ENCODE measurements at regions not wholly inside any gene's neighbourhood (a gene's known extent, or its start where the extent isn't known, plus 50 kb on each side); places are given as distances from the start of the nearest gene placed in this dataset.
"Not testable (repeated sequence)": the region's sequence is repeated elsewhere in the genome, so short reads cannot be mapped to it uniquely, and the experiment has no call there.

DNA sequence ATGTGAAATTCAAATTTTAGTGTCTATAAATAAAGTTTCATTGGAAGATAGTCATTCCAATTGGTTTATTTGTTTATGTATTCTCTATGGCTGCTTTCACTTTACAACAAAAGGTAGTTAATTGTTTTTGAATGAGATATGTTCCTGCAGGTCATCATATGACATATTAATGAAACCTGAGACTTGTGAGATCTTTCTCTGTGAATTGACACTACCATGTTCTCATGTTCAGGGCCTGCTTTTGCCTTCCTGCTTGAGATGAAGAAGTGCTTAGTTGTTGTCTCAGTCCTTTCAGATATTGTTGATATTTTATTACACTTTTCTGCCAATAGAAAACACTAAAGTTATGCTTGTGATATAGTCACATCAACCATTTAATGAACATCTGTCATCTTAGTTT lies 132.5 kb downstream of the UTRN start:
- Histone ChIP-seq H3K27me3 (ENCODE audit: control insufficient read depth in 2 of 2, insufficient read depth in 2 of 2, low read length in 2 of 2) (no peaks in the 10 kb centered on the region), H3K9ac (ENCODE audit: low read depth in 1 of 2, low read length in 2 of 2) (no peak overlapping the region), H3K36me3 (ENCODE audit: control insufficient read depth in 2 of 2, insufficient read depth in 2 of 2, low read length in 2 of 2) (no peaks in the 10 kb centered on the region), H3K27ac (ENCODE audit: low read depth in 2 of 2, low read length in 2 of 2) (no peak overlapping the region), H3K9me3 (ENCODE audit: control insufficient read depth in 2 of 2, low read length in 2 of 2) (no peaks in the 10 kb centered on the region), H3K4me1 (ENCODE audit: control insufficient read depth in 2 of 2, insufficient read depth in 2 of 2, low read length in 2 of 2) (peaks cover 0 to 5% of the 10 kb centered on the region in 2 donors), H3K4me3 (ENCODE audit: low read length in 2 of 2) (no peak overlapping the region)

GRCh38 chr6:144418959-144419545 lies 133.9 kb downstream of the UTRN start:
- Histone ChIP-seq H3K9me3 (ENCODE audit: control insufficient read depth in 2 of 2, low read length in 2 of 2) (no peaks in the 10 kb centered on the region), H3K4me3 (ENCODE audit: low read length in 2 of 2) (no peak overlapping the region), H3K36me3 (ENCODE audit: control insufficient read depth in 2 of 2, insufficient read depth in 2 of 2, low read length in 2 of 2) (peaks cover 2 to 7% of the 10 kb centered on the region in 2 donors), H3K9ac (ENCODE audit: low read depth in 1 of 2, low read length in 2 of 2) (no peak overlapping the region), H3K27ac (ENCODE audit: low read depth in 2 of 2, low read length in 2 of 2) (no peak overlapping the region), H3K27me3 (ENCODE audit: control insufficient read depth in 2 of 2, insufficient read depth in 2 of 2, low read length in 2 of 2) (no peaks in the 10 kb centered on the region), H3K4me1 (ENCODE audit: control insufficient read depth in 2 of 2, insufficient read depth in 2 of 2, low read length in 2 of 2) (peaks cover 2 to 8% of the 10 kb centered on the region in 2 donors)

GRCh38 chr6:144423167-144423566 lies 138.0 kb downstream of the UTRN start:
- H3K9ac ChIP-seq (ENCODE audit: low read depth in 1 of 2, low read length in 2 of 2), result no peak overlapping the region
- H3K4me1 ChIP-seq (ENCODE audit: control insufficient read depth in 2 of 2, insufficient read depth in 2 of 2, low read length in 2 of 2), result peaks cover 2 to 6% of the 10 kb centered on the region in 2 donors
- H3K4me3 ChIP-seq (ENCODE audit: low read length in 2 of 2), result no peak overlapping the region
- peaks cover 15 to 23% of the 10 kb centered on the region in 2 donors for H3K36me3 ChIP-seq (ENCODE audit: control insufficient read depth in 2 of 2, insufficient read depth in 2 of 2, low read length in 2 of 2)
- H3K27me3 ChIP-seq (ENCODE audit: control insufficient read depth in 2 of 2, insufficient read depth in 2 of 2, low read length in 2 of 2), result no peaks in the 10 kb centered on the region
- H3K27ac ChIP-seq (ENCODE audit: low read depth in 2 of 2, low read length in 2 of 2), result no peak overlapping the region
- H3K9me3 ChIP-seq (ENCODE audit: control insufficient read depth in 2 of 2, low read length in 2 of 2), result no peaks in the 10 kb centered on the region

DNA sequence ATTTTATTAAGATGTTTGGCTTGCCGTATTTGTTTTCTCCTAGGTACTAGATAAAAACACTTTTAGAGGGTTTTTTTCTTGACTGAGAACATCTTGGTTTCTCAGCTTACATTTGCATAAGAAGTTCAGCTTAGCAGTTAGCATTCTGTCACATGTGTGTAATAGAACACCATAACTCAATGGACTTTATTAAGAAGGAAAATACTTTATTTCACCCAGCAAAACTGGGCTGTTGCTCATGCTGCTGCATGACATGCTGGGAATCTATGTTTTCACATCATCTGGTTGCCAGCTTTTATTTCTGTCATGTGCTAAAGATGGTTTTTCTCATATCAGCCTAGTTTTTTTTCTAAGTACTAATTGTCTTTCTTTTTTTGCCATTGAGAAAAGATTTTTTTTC lies 144.6 kb downstream of the UTRN start:
- Histone ChIP-seq H3K9me3 (ENCODE audit: control insufficient read depth in 2 of 2, low read length in 2 of 2) (no peaks in the 10 kb centered on the region), H3K4me1 (ENCODE audit: control insufficient read depth in 2 of 2, insufficient read depth in 2 of 2, low read length in 2 of 2) (no peaks in the 10 kb centered on the region), H3K9ac (ENCODE audit: low read depth in 1 of 2, low read length in 2 of 2) (no peak overlapping the region), H3K27me3 (ENCODE audit: control insufficient read depth in 2 of 2, insufficient read depth in 2 of 2, low read length in 2 of 2) (no peaks in the 10 kb centered on the region), H3K36me3 (ENCODE audit: control insufficient read depth in 2 of 2, insufficient read depth in 2 of 2, low read length in 2 of 2) (peaks cover 19 to 27% of the 10 kb centered on the region in 2 donors), H3K27ac (ENCODE audit: low read depth in 2 of 2, low read length in 2 of 2) (no peak overlapping the region), H3K4me3 (ENCODE audit: low read length in 2 of 2) (no peak overlapping the region)

DNA sequence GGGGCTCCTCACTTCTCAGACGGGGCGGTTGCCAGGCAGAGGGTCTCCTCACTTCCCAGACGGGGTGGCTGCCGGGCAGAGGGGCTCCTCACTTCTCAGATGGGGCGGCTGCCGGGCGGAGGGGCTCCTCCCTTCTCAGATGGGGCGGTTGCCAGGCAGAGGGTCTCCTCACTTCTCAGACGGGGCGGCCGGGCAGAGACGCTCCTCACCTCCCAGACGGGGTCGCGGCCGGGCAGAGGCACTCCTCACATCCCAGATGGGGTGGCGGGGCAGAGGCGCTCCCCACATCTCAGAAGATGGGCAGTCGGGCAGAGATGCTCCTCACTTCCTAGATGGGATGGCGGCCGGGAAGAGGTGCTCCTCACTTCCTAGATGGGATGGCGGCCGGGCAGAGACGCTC lies 148.3 kb downstream of the UTRN start:
- H3K4me3 ChIP-seq (ENCODE audit: low read length in 2 of 2); H3K27me3 ChIP-seq (ENCODE audit: control insufficient read depth in 2 of 2, insufficient read depth in 2 of 2, low read length in 2 of 2); H3K4me1 ChIP-seq (ENCODE audit: control insufficient read depth in 2 of 2, insufficient read depth in 2 of 2, low read length in 2 of 2); H3K9ac ChIP-seq (ENCODE audit: low read depth in 1 of 2, low read length in 2 of 2); H3K27ac ChIP-seq (ENCODE audit: low read depth in 2 of 2, low read length in 2 of 2); H3K9me3 ChIP-seq (ENCODE audit: control insufficient read depth in 2 of 2, low read length in 2 of 2): not testable (repeated sequence)
- peaks cover 24 to 28% of the 10 kb centered on the region in 2 donors for H3K36me3 ChIP-seq (ENCODE audit: control insufficient read depth in 2 of 2, insufficient read depth in 2 of 2, low read length in 2 of 2)

DNA sequence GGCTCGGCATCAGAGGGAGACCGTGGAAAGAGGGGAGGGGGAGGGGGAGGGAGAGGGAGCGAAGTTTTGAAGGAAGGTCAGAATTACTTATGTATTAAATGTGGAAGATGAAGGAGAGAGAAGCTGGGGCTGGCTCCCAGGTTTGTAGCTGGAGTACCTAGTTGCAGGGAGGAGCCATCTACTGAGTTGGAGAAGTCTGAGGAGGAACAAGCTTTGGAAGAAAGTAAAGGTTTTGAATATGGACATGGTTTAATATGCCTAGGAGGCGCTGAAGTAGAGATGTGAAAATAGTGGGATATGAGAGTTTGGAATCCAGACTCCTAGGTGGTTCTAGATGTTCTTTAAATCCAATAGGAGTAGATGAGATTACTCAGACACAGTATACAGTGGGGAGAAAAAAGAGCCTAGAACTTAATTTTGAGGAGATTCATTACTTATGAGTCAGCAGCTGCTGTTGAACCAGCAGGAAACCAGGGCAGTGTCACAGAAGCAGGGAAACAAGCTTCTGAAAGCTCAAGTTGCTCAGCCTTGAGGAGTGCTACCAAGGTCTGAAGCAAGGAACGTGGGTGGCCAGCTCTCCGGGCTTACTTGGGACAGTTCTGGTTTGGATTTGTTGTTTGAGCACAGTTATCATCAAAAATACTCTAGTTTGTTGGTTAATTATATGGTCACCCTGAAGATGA lies 149.3 kb downstream of the UTRN start:
- H3K9me3 ChIP-seq (ENCODE audit: control insufficient read depth in 2 of 2, low read length in 2 of 2), result no peaks in the 10 kb centered on the region
- H3K27me3 ChIP-seq (ENCODE audit: control insufficient read depth in 2 of 2, insufficient read depth in 2 of 2, low read length in 2 of 2), result no peaks in the 10 kb centered on the region
- no peak overlapping the region for H3K9ac ChIP-seq (ENCODE audit: low read depth in 1 of 2, low read length in 2 of 2)
- H3K4me3 ChIP-seq (ENCODE audit: low read length in 2 of 2), result no peak overlapping the region
- H3K4me1 ChIP-seq (ENCODE audit: control insufficient read depth in 2 of 2, insufficient read depth in 2 of 2, low read length in 2 of 2), result no peaks in the 10 kb centered on the region
- peaks cover 33 to 35% of the 10 kb centered on the region in 2 donors for H3K36me3 ChIP-seq (ENCODE audit: control insufficient read depth in 2 of 2, insufficient read depth in 2 of 2, low read length in 2 of 2)
- H3K27ac ChIP-seq (ENCODE audit: low read depth in 2 of 2, low read length in 2 of 2), result no peak overlapping the region

GRCh38 chr6:144435602-144436426 lies 150.7 kb downstream of the UTRN start:
- H3K36me3 ChIP-seq (ENCODE audit: control insufficient read depth in 2 of 2, insufficient read depth in 2 of 2, low read length in 2 of 2), result peaks cover 39 to 42% of the 10 kb centered on the region in 2 donors
- no peak overlapping the region for H3K4me3 ChIP-seq (ENCODE audit: low read length in 2 of 2)
- no peaks in the 10 kb centered on the region for H3K27me3 ChIP-seq (ENCODE audit: control insufficient read depth in 2 of 2, insufficient read depth in 2 of 2, low read length in 2 of 2)
- no peak overlapping the region for H3K9ac ChIP-seq (ENCODE audit: low read depth in 1 of 2, low read length in 2 of 2)
- no peaks in the 10 kb centered on the region for H3K4me1 ChIP-seq (ENCODE audit: control insufficient read depth in 2 of 2, insufficient read depth in 2 of 2, low read length in 2 of 2)
- no peaks in the 10 kb centered on the region for H3K9me3 ChIP-seq (ENCODE audit: control insufficient read depth in 2 of 2, low read length in 2 of 2)
- H3K27ac ChIP-seq (ENCODE audit: low read depth in 2 of 2, low read length in 2 of 2), result no peak overlapping the region

- Histone ChIP-seq H3K27me3 (ENCODE audit: control insufficient read depth in 2 of 2, insufficient read depth in 2 of 2, low read length in 2 of 2) (no peaks in the 10 kb centered on the region), H3K27ac (ENCODE audit: low read depth in 2 of 2, low read length in 2 of 2) (no peak overlapping the region), H3K36me3 (ENCODE audit: control insufficient read depth in 2 of 2, insufficient read depth in 2 of 2, low read length in 2 of 2) (peaks cover 45% of the 10 kb centered on the region in 2 donors)
Measured at GRCh38 chr6:144437105-144437504, 152.0 kb downstream of the UTRN start.

DNA sequence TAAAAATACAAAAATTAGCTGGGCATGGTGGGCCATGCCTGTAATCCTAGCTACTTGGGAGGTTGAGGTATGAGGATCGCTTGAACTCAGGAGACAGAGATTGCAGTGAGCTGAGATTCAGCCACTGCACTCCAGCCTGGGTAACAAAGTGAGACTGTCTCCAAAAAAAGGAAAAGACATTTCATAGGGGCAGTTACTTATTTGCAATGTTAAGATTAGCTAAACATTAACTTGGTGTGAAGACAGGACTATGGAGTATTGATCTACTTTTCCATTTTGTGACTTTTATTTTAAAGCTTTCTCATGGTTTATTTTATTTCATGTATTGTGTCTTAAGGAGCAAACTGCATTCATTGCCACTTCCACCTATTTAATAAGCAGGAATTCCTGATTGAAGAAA lies 153.0 kb downstream of the UTRN start:
- H3K27me3 ChIP-seq (ENCODE audit: control insufficient read depth in 2 of 2, insufficient read depth in 2 of 2, low read length in 2 of 2), result no peaks in the 10 kb centered on the region

More at GRCh38 chr6:144437105-144437504, 152.0 kb downstream of the UTRN start:
- Histone ChIP-seq H3K4me1 (ENCODE audit: control insufficient read depth in 2 of 2, insufficient read depth in 2 of 2, low read length in 2 of 2) (no peaks in the 10 kb centered on the region), H3K9ac (ENCODE audit: low read depth in 1 of 2, low read length in 2 of 2) (no peak overlapping the region), H3K4me3 (ENCODE audit: low read length in 2 of 2) (no peak overlapping the region), H3K9me3 (ENCODE audit: control insufficient read depth in 2 of 2, low read length in 2 of 2) (no peaks in the 10 kb centered on the region)

GRCh38 chr6:144439016-144439415 lies 153.9 kb downstream of the UTRN start:
- H3K9me3 ChIP-seq (ENCODE audit: control insufficient read depth in 2 of 2, low read length in 2 of 2), result no peaks in the 10 kb centered on the region
- H3K36me3 ChIP-seq (ENCODE audit: control insufficient read depth in 2 of 2, insufficient read depth in 2 of 2, low read length in 2 of 2), result peaks cover 44 to 46% of the 10 kb centered on the region in 2 donors
- no peaks in the 10 kb centered on the region for H3K4me1 ChIP-seq (ENCODE audit: control insufficient read depth in 2 of 2, insufficient read depth in 2 of 2, low read length in 2 of 2)
- H3K9ac ChIP-seq (ENCODE audit: low read depth in 1 of 2, low read length in 2 of 2), result no peak overlapping the region
- H3K4me3 ChIP-seq (ENCODE audit: low read length in 2 of 2), result no peak overlapping the region
- H3K27ac ChIP-seq (ENCODE audit: low read depth in 2 of 2, low read length in 2 of 2), result no peak overlapping the region
- H3K27me3 ChIP-seq (ENCODE audit: control insufficient read depth in 2 of 2, insufficient read depth in 2 of 2, low read length in 2 of 2), result no peaks in the 10 kb centered on the region

More for the DNA sequence above, 153.0 kb downstream of the UTRN start:
- H3K4me1 ChIP-seq (ENCODE audit: control insufficient read depth in 2 of 2, insufficient read depth in 2 of 2, low read length in 2 of 2), result no peaks in the 10 kb centered on the region
- H3K9me3 ChIP-seq (ENCODE audit: control insufficient read depth in 2 of 2, low read length in 2 of 2), result no peaks in the 10 kb centered on the region
- H3K9ac ChIP-seq (ENCODE audit: low read depth in 1 of 2, low read length in 2 of 2), result no peak overlapping the region
- H3K27ac ChIP-seq (ENCODE audit: low read depth in 2 of 2, low read length in 2 of 2), result no peak overlapping the region
- peaks cover 44 to 46% of the 10 kb centered on the region in 2 donors for H3K36me3 ChIP-seq (ENCODE audit: control insufficient read depth in 2 of 2, insufficient read depth in 2 of 2, low read length in 2 of 2)
- no peak overlapping the region for H3K4me3 ChIP-seq (ENCODE audit: low read length in 2 of 2)

All from mucosa of rectum (tissue), 2 donors.